ENCODE measurements at regions not wholly inside any gene's neighbourhood (a gene's known extent, or its start where the extent isn't known, plus 50 kb on each side); places are given as distances from the start of the nearest gene placed in this dataset.
"Not testable (repeated sequence)": the region's sequence is repeated elsewhere in the genome, so short reads cannot be mapped to it uniquely, and the experiment has no call there.

GRCh38 chr14:43541356-43541755 is 965.7 kb downstream of the FSCB start:
- no peak for DNase-seq (ENCODE audit: low spot score)

GRCh38 chr14:43540948-43541347 is 966.1 kb downstream of the FSCB start:
- no peak for DNase-seq (ENCODE audit: low spot score)

DNA sequence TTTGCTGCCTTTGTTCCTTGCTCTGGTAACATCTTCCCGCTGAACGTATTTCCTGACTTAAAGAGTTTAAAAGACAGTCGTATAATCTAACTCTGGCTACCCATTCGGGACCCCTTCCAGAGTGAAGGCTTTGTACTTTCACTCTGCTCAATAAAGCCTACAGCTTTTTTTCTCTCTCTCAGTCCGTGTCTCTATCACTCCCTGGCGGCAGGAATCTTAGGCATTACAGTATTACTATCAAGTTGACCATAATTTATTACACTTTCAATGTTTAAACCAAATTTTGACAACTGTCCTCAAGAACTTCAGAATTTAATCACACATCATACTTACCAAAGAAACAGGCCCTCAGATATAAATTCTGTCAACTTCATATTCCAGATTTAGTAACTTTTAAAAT is 967.9 kb downstream of the FSCB start:
- no peak for DNase-seq (ENCODE audit: low spot score)

- no peak for DNase-seq (ENCODE audit: low spot score)
These were observed 971.7 kb downstream of the FSCB start for GRCh38 chr14:43535231-43535838.

- no peak for DNase-seq (ENCODE audit: low spot score)
These were observed 974.2 kb downstream of the FSCB start for GRCh38 chr14:43532825-43533416.

- DNase-seq (ENCODE audit: low spot score) = no peak
These were observed 978.8 kb downstream of the FSCB start for GRCh38 chr14:43528321-43528720.

- DNase-seq (ENCODE audit: low spot score) = no peak
These were observed 981.4 kb downstream of the FSCB start for GRCh38 chr14:43525658-43526057.

- no peak for DNase-seq (ENCODE audit: low spot score)
These were observed 984.2 kb downstream of the FSCB start for GRCh38 chr14:43522901-43523300.

DNA sequence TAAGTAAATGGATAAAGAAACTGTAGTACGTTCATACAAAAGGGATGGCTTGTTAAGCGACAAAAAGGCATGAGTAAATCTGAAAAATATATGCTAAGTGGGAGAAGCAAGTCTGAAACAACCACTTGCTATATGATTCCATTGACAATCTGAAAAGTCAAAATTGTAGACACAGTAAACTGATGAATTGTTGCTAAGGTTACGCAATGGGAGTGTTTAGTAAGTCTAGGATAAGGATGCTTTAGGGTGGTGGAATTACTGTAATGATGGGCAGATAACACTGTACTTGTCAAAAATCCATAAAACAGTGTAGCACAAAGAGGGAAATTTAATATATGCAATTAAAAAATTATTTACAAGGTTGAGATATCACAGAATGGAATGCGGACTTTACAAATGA is 984.9 kb downstream of the FSCB start:
- DNase-seq (ENCODE audit: low spot score) = no peak

DNA sequence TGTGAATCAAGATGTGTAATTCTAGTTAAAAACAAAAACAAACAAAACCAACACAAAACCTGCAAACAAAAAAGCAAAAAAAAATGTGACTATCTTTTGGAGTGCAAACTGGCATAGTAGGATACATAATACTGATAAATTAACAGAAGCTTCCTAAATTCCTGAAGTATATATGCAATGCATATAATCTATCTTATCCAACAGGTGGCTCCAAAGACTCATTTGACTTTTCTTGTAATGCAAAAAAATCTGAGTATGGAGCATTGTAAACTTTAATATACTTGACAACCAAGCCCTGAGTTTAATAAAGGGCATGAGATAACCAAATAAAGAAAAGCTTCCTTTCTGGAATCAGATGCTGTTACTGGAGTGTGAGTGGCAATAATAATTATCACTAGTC is 1003.6 kb downstream of the FSCB start:
- no peak for DNase-seq (ENCODE audit: low spot score)

- DNase-seq (ENCODE audit: low spot score) = not testable (repeated sequence)
These were observed 1014.7 kb downstream of the FSCB start for GRCh38 chr14:43492359-43492758.

DNA sequence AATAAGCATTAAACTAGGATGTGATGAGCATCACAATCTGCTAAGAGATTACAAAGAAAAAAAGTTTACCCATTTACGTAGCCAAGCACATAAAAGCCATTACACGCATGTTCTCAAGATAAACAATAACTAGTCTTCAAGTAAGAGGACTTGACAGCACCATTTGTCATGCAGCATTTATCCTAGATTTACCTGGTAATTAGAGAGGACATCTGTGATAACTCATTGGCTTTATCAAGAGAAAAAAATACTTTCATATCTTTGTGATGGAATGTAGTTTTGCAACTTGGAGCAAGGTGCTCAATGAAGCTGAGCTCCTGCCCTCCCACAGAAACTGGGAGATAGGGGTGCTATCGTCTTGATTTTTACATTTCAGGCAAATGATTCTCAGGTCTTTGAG is 1023.7 kb downstream of the FSCB start:
- no peak for DNase-seq (ENCODE audit: low spot score)

DNA sequence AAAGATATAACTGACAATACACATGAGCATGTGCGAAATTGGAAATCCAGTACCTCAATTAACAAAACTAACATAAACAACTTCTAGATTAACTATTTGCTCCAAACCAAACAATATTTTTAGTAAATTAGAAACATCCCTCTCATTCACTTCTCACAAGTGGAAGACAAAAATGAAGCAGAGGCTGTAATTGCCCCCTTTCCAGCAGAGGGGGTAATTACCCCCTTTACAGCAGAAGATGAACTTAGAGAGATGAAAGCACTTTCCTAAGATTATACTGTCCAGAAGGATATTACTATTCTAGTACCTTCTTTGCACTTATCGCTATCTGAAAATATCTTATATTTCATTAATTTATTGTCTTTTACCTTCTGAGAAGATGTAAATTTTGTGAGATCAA is 1025.2 kb downstream of the FSCB start:
- no peak for DNase-seq (ENCODE audit: low spot score)

DNA sequence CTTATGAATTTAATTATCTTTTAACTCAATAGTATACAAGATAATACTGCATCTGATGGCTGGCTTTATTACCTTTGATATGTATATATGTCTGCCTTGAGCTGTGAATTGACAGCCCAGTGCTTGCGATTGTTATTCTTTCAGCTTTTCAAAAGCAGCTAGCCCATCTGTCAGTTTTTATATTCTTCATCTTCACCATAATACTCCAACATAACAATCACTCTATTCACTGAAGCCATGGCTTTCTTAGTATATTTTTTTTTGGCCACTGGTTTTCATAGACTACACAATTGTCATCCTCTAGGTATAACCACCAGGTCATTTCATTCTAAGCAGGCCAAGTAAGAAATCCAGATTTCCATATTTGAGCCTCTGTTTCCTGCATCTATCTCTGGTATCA is 1026.1 kb downstream of the FSCB start:
- DNase-seq (ENCODE audit: low spot score) = no peak

DNA sequence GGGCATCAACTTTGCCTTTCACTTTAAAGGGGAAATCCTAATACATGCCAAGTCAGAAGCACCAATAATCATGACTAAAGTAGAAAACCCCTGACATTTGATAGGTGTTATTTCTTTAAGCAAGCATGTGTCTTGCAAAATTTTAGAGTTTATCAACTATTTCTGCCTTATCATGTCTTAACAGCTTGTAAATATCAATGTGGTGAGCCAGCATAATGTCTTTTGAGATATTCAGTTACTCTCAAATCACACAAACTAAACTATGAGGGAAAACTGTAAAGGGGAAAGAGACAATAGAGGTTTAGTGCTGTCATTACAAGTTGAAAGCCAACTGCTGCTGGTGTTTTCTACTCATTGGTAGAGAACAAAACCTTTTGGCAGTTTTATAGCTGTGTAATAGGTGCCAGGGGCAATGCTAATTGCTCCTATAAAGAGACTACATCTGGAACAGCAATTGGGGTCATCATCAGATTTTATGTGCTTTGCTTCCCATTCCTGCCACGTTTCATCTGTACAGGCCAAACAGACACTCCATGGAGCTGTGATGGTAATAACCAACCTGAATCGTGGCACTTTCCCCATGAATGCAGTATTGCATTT is 1027.4 kb downstream of the FSCB start:
- no peak for DNase-seq (ENCODE audit: low spot score)

DNA sequence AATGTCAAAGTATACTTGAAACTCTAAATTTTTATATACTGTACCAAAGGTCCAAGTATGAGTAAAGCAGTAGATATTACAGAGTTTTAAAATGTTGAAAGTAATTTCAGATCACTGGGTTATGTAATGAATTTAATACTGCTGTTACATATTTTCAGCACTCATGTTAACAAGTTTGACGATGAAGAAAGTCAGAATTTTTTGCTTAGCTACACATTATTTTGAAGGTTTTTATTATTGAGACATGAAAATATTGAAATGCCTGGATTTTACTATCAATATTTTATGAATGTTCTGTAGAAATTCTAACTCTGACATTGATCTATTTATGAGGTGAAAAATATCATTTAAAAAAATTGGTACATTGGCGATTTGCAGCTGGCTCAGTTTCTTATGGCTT is 1030.3 kb downstream of the FSCB start:
- DNase-seq (ENCODE audit: low spot score) = no peak

GRCh38 chr14:43475757-43476156 is 1031.3 kb downstream of the FSCB start:
- DNase-seq (ENCODE audit: low spot score) = no peak

- DNase-seq (ENCODE audit: low spot score) = no peak
These were observed 1035.5 kb downstream of the FSCB start for GRCh38 chr14:43471595-43471994.

DNA sequence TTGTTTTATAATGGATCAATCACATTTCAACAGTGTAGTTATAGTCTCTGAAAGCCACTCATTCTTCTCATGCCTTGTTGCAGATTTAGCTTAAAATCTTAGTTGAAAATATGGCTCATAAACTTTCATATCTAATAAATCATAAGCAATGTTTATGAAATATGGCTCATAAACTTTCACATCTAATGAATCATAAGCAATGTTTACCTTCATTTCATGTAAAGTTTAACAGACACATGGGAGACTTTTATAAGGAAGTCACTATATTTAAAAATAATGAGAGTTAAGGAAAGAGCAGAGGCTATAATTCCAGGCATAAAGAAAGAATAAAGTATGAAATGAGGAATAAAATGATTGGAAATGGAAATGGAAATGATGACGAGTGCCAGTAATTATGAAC is 1042.1 kb downstream of the FSCB start:
- DNase-seq (ENCODE audit: low spot score) = no peak

DNA sequence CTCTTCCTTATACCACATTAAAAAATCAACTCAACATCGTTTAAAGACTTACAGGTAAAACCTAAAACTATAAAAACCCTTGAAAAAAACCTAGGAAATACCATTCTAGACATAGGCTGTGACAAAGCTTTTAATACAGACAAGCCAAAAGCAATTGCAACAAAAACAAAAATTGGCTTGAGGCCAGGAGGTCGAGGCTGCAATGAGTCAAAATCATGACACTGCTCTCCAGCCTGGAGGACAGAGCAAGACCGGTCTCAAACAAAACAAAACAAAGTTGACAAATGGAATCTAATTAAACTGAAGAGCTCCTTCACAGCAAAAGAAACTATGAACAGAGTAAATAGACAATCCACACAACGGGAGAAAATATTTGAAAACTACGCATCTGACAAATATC is 1057.8 kb downstream of the FSCB start:
- no peak for DNase-seq (ENCODE audit: low spot score)

GRCh38 chr14:43438056-43438455 is 1069.0 kb downstream of the FSCB start:
- no peak for DNase-seq (ENCODE audit: low spot score)

- no peak for DNase-seq (ENCODE audit: low spot score)
These were observed 1088.8 kb downstream of the FSCB start for GRCh38 chr14:43418324-43418723.

GRCh38 chr14:43413084-43413483 is 1094.0 kb downstream of the FSCB start:
- DNase-seq (ENCODE audit: low spot score) = no peak

GRCh38 chr14:43411841-43412240 is 1095.2 kb downstream of the FSCB start:
- no peak for DNase-seq (ENCODE audit: low spot score)
